ENCODE measurements at regions not wholly inside any gene's neighbourhood (a gene's known extent, or its start where the extent isn't known, plus 50 kb on each side); places are given as distances from the start of the nearest gene placed in this dataset.

DNA sequence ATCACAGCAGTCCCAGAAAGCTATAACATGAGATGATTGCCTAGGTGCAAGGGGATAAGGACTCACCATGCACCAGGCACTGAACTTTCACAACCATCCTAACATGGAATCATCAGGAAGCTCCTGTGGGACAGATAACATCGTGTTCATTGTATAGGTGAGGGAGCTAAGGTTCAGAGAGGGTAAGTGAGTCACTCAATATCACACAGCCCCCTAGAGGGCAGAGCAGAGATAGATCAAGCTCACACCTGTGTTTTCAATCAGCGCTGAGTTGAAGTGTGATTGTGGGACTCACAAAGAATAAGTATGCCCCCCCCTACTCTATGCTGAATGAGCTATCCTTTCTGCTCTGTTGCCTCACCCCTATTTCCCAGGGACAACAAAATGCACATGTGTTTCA, 377.7 kb upstream of the ERCC4 start:
- FAIRE-seq (no peak), DNase-seq (ENCODE audit: insufficient read length) (no peak)
- TF ChIP-seq POLR2AphosphoS5 (IDR thresholded peaks at IDR 0.05; ENCODE audit: low read depth, low read length) (no peak), POLR2A (IDR thresholded peaks at IDR 0.05; ENCODE audit: low read depth, low read length) (no peak), TAF1 (IDR thresholded peaks at IDR 0.05; ENCODE audit: borderline replicate concordance, low read depth, low read length) (no peak)

GRCh38 chr16:13543850-13544249, 376.1 kb upstream of the ERCC4 start:
- FAIRE-seq, result no peak
- DNase-seq (ENCODE audit: insufficient read length), result no peak

DNA sequence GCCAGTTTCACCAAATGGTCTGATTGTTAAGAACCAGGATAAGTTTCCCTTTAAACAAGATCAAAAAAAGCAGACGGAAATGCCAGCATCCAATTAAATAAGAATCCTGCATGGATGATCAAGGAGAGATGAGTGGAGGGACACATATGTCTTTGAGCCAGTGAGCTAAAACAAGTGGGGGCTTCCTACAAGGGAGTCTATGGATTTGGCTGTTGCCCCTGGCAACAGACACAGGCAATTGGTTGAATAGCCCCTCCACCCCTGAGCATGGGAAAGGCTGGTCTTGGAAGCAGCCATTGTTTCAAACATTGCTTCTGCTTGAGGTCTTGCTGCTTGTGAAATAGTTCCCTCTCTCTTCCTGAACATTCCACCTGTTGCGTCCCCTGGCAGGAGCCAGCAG, 374.7 kb upstream of the ERCC4 start:
- FAIRE-seq, result no peak
- no peak for TF ChIP-seq POLR2A (IDR thresholded peaks at IDR 0.05; ENCODE audit: low read depth, low read length)
- DNase-seq (ENCODE audit: insufficient read length), result no peak

More at GRCh38 chr16:13543850-13544249, 376.1 kb upstream of the ERCC4 start:
- TF ChIP-seq POLR2AphosphoS5 (IDR thresholded peaks at IDR 0.05; ENCODE audit: low read depth, low read length), result no peak
- TF ChIP-seq TAF1 (IDR thresholded peaks at IDR 0.05; ENCODE audit: borderline replicate concordance, low read depth, low read length), result no peak
- TF ChIP-seq POLR2A (IDR thresholded peaks at IDR 0.05; ENCODE audit: low read depth, low read length), result no peak

- DNase-seq (ENCODE audit: insufficient read length) (no peak), FAIRE-seq (no peak)
- TF ChIP-seq TAF1 (IDR thresholded peaks at IDR 0.05; ENCODE audit: borderline replicate concordance, low read depth, low read length), result no peak
Observed at GRCh38 chr16:13550254-13550653, 369.7 kb upstream of the ERCC4 start.

- DNase-seq (ENCODE audit: insufficient read length) (no peak), FAIRE-seq (no peak)
Observed at GRCh38 chr16:13552062-13552959, 367.6 kb upstream of the ERCC4 start.

DNA sequence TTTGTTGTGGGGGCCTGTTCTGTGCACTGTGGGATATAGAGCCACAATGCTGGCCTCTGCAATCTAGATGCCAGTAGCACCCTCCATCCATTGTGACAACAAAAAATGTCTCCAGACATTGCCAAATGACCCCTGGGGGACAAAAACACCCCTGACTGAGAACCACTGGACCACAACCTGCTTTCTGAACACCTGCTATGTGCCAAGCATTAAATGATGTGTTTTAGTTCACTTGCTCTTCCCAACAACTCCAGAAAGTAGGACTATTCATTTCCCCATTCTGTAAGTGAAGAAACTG, 367.0 kb upstream of the ERCC4 start:
- DNase-seq (ENCODE audit: insufficient read length) (no peak), FAIRE-seq (no peak)
- TF ChIP-seq TAF1 (IDR thresholded peaks at IDR 0.05; ENCODE audit: borderline replicate concordance, low read depth, low read length) (no peak), POLR2AphosphoS5 (IDR thresholded peaks at IDR 0.05; ENCODE audit: low read depth, low read length) (no peak), POLR2A (IDR thresholded peaks at IDR 0.05; ENCODE audit: low read depth, low read length) (no peak)

More at GRCh38 chr16:13552062-13552959, 367.6 kb upstream of the ERCC4 start:
- TF ChIP-seq POLR2A (IDR thresholded peaks at IDR 0.05; ENCODE audit: low read depth, low read length), result no peak
- TF ChIP-seq POLR2AphosphoS5 (IDR thresholded peaks at IDR 0.05; ENCODE audit: low read depth, low read length), result no peak

GRCh38 chr16:13553453-13553985, 366.4 kb upstream of the ERCC4 start:
- TF ChIP-seq POLR2AphosphoS5 (IDR thresholded peaks at IDR 0.05; ENCODE audit: low read depth, low read length) (no peak), TAF1 (IDR thresholded peaks at IDR 0.05; ENCODE audit: borderline replicate concordance, low read depth, low read length) (no peak), POLR2A (IDR thresholded peaks at IDR 0.05; ENCODE audit: low read depth, low read length) (no peak)
- DNase-seq (ENCODE audit: insufficient read length) (no peak), FAIRE-seq (no peak)

- FAIRE-seq (no peak), DNase-seq (ENCODE audit: insufficient read length) (no peak)
Observed at GRCh38 chr16:13554005-13554404, 365.9 kb upstream of the ERCC4 start.

GRCh38 chr16:13554643-13555042, 365.3 kb upstream of the ERCC4 start:
- no peak for FAIRE-seq
- TF ChIP-seq POLR2A (IDR thresholded peaks at IDR 0.05; ENCODE audit: low read depth, low read length), result no peak
- TF ChIP-seq POLR2AphosphoS5 (IDR thresholded peaks at IDR 0.05; ENCODE audit: low read depth, low read length), result no peak
- no peak for TF ChIP-seq TAF1 (IDR thresholded peaks at IDR 0.05; ENCODE audit: borderline replicate concordance, low read depth, low read length)
- DNase-seq (ENCODE audit: insufficient read length), result no peak

More at GRCh38 chr16:13554005-13554404, 365.9 kb upstream of the ERCC4 start:
- TF ChIP-seq TAF1 (IDR thresholded peaks at IDR 0.05; ENCODE audit: borderline replicate concordance, low read depth, low read length) (no peak), POLR2A (IDR thresholded peaks at IDR 0.05; ENCODE audit: low read depth, low read length) (no peak), POLR2AphosphoS5 (IDR thresholded peaks at IDR 0.05; ENCODE audit: low read depth, low read length) (no peak)

GRCh38 chr16:13557418-13557817, 362.5 kb upstream of the ERCC4 start:
- TF ChIP-seq POLR2A (IDR thresholded peaks at IDR 0.05; ENCODE audit: low read depth, low read length) (no peak), TAF1 (IDR thresholded peaks at IDR 0.05; ENCODE audit: borderline replicate concordance, low read depth, low read length) (no peak), POLR2AphosphoS5 (IDR thresholded peaks at IDR 0.05; ENCODE audit: low read depth, low read length) (no peak)
- FAIRE-seq, result no peak
- no peak for DNase-seq (ENCODE audit: insufficient read length)

GRCh38 chr16:13558752-13559151, 361.2 kb upstream of the ERCC4 start:
- no peak for DNase-seq (ENCODE audit: insufficient read length)
- no peak for FAIRE-seq
- no peak for TF ChIP-seq TAF1 (IDR thresholded peaks at IDR 0.05; ENCODE audit: borderline replicate concordance, low read depth, low read length)
- no peak for TF ChIP-seq POLR2A (IDR thresholded peaks at IDR 0.05; ENCODE audit: low read depth, low read length)
- TF ChIP-seq POLR2AphosphoS5 (IDR thresholded peaks at IDR 0.05; ENCODE audit: low read depth, low read length), result no peak

GRCh38 chr16:13559624-13560023, 360.3 kb upstream of the ERCC4 start:
- FAIRE-seq (no peak), DNase-seq (ENCODE audit: insufficient read length) (no peak)
- TF ChIP-seq POLR2AphosphoS5 (IDR thresholded peaks at IDR 0.05; ENCODE audit: low read depth, low read length), result no peak
- TF ChIP-seq POLR2A (IDR thresholded peaks at IDR 0.05; ENCODE audit: low read depth, low read length), result no peak
- no peak for TF ChIP-seq TAF1 (IDR thresholded peaks at IDR 0.05; ENCODE audit: borderline replicate concordance, low read depth, low read length)
